Activated T-cell treated with anti-CD3 and anti-CD28 coated beads for 24 hours (primary cell): ENCODE measurements at regions not wholly inside any gene's neighbourhood (a gene's known extent, or its start where the extent isn't known, plus 50 kb on each side); places are given as distances from the start of the nearest gene placed in this dataset.

ENCODE experiments used
- DNase-seq: peaks from one replicate; pipeline ENCODE4 v3.0.0-alpha.2; 2020; ENCODE audit warnings: low read depth

DNA sequence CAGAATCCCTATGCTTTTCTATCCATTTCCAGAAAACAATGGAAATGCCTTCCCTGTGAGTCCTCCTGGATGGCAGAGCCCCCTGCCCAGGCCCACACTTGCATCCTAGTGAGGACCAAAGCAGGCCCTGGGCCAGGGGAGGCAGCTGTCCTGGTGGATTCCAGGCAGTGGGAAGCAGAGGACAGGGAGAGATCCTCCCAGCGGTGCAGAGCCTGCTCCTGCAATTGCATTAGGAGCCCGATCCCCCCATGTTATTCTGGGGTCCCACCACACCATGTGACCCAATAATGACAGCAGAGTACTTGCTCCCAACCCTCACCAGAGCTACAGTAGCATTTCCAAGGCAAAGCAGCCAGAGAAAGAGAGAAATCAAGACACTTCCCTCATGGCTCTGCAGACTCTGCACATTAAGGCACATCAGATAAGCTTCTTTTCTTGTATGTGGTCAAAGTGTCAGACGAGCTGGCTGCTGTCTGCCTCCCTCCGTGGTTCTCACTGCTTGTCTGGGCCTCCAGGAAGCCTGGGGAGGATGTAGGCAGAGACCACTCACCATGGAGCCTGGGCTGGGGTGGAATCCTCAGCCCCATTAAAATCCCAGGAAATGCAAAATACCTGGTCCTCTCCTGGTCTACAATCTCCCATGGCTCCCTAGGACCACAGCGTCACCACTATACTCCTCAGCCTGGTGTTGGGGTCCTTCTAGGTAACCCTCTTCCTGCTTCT, 54.9 kb upstream of the RUNX3 start:
- DNase-seq, result no peak

GRCh38 chr1:24984300-24984699, 54.2 kb upstream of the RUNX3 start:
- no peak for DNase-seq

DNA sequence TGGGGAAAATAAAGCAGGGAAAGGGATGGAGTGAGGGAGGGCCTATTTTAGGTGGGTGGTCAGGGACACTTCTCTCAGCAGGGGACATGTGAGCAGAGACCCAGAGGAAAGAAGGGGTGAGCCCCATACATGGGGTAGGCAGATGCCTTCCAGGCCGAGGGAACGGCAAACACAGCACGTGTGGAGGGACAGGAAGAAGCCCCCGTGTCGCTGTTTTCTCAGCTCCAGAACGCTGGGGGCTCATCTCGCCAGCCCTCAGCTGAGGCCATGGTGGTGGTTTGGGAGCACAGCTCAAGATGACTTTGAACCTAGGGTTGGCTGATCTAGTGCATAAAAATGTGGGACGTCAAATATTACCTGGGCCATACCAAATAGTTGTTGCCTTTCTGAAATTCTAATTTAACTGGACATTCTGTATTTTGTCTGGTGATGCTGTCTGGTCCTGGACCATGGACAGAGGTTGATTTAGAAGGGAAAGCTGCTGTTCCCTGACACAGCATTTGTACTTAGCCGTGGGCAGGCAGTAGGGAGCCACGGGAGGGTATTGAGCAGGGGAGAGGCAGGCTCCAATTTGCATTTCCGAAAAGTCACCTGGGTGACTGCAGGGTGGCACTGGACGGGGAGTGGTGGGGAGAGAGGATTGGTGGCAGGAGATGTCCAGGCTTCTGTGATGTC, 53.1 kb upstream of the RUNX3 start:
- no peak for DNase-seq

- DNase-seq, result no peak
These were observed 51.5 kb upstream of the RUNX3 start for GRCh38 chr1:24981631-24982005.

DNA sequence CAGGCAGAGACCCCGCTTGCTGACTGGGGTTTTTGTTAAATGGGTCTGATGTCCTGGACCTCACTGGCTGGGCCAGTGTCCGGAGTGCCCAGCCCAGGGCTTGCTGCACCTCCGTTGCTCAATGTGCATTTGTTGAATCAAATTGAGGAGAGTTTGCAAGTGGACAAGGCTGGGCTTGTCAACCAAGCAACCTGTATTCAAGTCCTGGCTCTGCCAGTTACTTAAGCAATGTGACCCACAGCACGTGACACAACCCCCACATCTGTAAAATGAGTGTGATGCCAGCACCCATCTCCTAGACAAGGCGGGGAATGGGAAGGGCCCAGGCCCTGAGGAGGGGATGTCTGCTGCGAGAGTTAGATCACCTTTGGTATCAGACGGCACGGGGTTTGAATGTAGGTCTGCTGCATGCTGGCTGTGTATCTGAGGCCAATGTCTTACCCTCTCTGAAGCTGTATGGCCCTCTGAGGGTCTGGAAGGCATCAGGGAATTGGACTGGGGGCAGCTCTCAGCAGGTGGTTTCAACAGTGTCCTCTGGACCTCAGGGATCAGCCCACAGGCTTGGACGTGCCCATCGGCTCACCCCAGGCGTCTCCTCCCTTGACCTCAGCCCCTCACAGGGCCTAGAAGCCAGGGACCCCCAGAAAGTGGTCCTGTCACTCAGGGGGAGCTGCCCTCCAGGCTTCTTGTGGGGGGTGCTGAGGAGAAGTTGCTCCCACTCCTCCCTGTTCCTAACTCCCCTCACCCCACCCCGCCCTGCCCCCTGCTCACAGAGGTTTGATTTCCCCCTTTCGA, 51.0 kb upstream of the RUNX3 start:
- no peak for DNase-seq
